Activated naive CD4-positive, alpha-beta T cell (primary cell): ENCODE measurements at regions not wholly inside any gene's neighbourhood (a gene's known extent, or its start where the extent isn't known, plus 50 kb on each side); places are given as distances from the start of the nearest gene placed in this dataset.

ENCODE experiments used
- DNase-seq, 4 experiments: peaks; one replicate each; lab custom pipeline; 2025; lab: John Stamatoyannopoulos, UW

DNA sequence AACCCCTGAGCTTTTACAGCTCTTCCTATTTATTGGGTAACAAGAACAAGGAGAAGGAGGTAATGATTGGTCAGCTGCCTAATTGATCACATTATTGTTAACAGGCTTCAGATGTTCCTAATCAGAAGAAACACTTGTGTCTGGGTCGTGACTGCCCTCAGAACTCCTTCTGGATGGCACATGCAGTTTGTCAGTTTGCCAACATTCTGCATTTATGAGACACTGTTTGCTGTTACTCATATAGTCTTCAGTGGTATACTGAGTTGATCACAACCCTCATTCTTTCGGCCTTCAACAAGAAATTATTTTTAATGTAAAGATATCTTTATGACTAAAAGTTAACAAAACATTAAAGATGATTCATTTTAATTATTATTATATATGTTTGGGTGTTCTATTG is 95.7 kb upstream of the DOCK10 start:
- DNase-seq: no peak

DNA sequence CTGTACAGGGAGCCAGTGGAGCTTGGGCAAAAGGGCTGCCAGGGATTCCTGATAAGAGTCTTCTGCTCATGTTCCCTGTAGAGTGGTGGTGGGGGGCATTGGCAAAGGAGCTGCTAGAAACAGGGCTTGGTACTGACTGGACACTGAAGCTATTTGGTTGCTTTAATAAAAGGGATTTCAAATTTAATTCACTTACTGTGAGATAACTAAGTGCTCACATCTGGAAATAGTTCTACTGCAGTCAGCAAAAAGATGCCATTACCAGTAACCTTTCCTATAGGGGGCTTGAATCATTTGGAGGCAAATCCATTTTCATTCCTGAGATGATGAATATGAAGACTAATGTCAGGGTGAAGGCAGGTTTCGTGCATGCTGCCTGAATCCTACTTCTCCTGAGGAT is 94.3 kb upstream of the DOCK10 start:
- no peak for DNase-seq

- DNase-seq: no peak
Observed at GRCh38 chr2:225131898-225132297, 89.6 kb upstream of the DOCK10 start.

DNA sequence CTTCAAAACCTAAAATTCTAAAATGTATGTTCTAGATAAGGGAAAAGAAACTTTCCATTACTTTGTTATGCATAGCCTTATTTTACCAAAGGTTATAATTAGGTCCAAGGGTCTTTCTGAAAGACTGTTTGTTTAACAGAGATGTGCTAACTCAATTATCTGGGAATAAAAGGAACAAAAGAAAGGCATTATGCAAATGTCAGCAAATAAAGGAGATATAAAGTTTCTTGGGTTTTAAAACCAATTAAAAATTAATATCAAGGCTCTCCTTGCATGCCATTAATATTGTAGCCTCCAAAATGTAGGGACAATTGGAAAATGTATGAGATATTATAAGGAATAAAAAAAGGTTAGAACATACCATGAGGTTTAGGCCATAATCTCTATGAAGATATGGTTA is 87.8 kb upstream of the DOCK10 start:
- DNase-seq: no peak

GRCh38 chr2:225124311-225125017 is 82.2 kb upstream of the DOCK10 start:
- no peak for DNase-seq

GRCh38 chr2:225122583-225123486 is 80.6 kb upstream of the DOCK10 start:
- peak in 1 of 4 experiments; percentile 1 for DNase-seq

DNA sequence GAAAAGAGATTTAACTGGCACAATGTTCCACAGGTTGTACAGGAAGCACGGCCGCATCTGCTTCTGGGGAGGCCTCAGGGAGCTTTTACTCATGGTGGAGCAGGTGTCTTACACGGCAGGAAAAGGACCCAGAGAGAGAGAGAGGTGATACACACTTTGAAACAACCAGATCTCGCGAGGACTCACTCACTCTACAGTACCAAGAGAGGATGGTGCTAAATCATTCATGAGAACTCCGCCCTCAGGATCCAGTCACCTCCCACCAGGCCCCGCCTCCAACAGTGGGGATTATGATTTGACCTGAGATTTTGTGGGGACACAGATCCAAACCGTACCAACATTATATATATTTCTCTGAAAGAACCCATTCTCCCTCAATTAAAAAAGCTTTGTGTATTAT is 79.7 kb upstream of the DOCK10 start:
- no peak for DNase-seq

DNA sequence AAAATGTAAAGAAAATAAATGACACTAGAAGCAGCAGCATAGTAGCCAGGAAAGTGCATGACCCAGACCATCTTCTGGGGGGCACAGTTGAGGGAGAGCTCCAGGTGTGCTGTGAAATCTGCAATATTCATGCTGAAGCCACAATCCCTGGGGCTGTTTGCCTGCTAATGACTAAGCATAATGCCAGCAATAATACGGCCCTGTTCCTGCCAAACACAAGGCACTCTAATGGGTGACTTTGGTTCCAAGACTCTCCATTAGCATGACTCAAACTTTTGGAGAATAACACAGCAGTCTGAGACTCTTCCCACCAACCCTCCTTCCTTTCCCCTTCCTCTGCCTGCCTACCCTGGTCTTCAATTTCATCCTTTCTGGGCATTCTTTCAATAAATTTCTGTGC is 77.9 kb upstream of the DOCK10 start:
- DNase-seq: no peak

GRCh38 chr2:225117051-225117716 is 74.9 kb upstream of the DOCK10 start:
- no peak for DNase-seq

GRCh38 chr2:225114786-225115323 is 72.6 kb upstream of the DOCK10 start:
- no peak for DNase-seq

DNA sequence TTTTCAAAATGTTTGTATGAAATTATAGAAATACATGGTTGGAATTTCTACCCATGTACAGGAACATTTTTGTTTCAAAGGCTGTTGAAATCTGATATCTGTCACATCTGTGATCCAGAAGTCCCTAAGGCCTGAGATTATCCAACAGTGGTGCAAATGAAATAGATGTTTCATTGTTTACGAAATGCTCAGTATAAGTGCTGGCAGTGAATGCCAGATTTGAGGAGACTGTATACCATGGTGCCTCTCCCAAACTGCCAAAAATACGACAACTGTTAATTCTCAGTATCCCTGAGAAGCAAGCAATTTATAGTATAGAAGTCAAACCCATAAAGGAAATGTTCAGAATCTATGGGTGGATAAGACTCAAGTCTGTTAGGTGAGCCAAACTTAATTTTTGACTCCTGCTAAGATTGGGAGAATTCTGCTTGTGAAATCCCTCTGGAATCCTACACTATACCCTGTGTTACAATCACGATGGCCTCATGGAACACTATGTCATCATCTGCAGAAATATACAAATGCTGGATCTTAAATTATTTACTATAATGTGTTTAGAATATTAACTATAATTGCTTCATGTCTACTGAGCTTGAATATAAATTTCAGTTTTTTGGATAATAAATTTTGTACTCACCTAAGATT is 71.2 kb upstream of the DOCK10 start:
- no peak for DNase-seq

DNA sequence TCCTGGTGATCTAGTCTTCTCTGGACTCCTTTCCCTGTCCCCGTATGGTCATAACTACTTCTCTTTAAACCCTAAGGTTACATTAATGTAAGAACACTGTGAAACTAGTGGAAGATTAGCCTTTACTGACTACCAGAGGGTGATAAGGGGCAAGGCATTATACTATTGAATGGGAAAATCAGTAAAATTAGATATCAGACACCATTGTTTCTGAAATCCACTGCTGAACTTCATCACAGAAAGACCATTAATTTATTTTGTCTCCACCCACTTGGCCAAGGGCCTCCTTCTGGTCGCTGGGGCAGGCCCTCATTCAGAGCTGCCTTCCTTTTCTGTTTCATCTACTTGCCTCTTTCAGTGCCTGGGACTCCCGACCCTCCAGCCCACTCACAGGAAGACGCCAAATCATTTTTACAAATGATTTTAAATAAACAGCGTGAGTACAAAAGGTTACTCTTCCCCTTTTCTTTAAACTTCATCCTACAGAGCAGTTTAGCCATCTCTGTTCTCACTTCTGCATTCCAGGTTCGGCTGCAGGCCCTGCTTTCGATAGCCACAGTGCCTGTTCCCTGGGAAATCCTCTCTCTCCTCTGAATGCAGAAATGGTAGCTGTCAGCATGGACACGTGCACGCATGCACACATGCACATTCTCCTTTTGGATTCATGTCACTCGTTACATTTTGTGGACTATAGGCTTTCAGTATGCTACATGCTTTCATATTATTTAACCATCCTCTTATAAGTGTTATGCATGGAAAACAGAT is 70.3 kb upstream of the DOCK10 start:
- no peak for DNase-seq

DNA sequence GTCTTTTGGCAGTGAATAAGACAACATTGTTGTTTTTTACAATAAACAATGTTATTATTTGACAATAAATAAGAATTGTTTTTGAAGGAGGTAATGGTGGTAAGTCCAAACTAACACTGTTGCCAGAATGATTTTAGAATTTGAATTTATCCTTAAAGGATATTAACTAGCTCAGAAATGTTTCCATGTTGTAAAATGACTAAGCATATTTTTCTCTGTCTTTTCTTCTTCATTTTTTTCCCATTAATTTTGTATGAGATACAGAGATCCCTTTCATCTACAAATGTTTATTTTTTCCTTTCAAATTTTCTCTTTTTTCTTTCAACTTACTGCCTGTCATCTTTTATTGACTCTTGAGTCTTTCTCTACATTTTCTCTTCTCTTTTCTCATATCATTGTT is 66.5 kb upstream of the DOCK10 start:
- no peak for DNase-seq

DNA sequence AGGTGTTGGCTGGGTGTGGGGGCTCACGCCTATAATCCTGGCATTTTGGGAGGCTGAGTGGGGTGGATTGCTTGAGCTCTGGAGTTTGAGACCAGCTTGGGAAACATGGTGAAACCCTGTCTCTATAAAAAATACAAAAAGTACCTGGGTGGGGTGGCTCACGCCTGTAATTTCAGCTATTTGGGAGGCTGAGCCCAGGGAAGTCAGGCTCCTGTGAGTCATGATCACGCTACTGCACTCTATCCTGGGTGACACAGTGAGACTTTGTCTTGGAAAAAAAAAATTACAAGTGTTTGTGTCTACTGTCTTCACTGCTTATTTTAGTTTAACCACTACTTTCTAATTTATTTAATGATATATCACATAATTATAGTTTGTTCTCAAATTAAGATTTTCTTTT is 62.7 kb upstream of the DOCK10 start:
- no peak for DNase-seq

- DNase-seq: no peak
Observed at GRCh38 chr2:225104321-225104720, 62.1 kb upstream of the DOCK10 start.

GRCh38 chr2:225103737-225104141 is 61.5 kb upstream of the DOCK10 start:
- DNase-seq: no peak

- no peak for DNase-seq
Observed at GRCh38 chr2:225100856-225101294, 58.6 kb upstream of the DOCK10 start.

DNA sequence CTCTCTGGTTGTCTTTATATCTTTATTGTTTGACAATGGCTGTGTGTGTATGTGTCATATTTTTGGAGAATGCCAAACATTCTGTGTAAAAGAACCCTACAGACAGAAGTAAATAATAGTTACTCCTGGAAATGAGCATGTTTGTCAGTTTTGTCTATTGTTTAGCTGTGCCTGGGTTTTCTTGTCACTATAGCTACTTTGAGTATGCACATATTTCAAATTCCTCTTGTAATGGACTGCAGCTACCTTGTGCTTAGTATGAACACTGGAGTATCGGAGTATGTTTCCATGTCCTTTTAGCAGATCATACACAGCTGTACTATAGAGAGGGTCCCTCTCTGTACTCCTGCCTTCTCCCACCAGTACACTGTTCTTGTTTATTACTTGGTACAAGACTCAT is 58.0 kb upstream of the DOCK10 start:
- no peak for DNase-seq

- DNase-seq: no peak
Observed at GRCh38 chr2:225097035-225097434, 54.8 kb upstream of the DOCK10 start.
